BLaER1 treated with 17β-estradiol and CSF1 and Interleukin-3, amounts not matched to agents 10 nM and 100 nM (cell line): ENCODE measurements at regions not wholly inside any gene's neighbourhood (a gene's known extent, or its start where the extent isn't known, plus 50 kb on each side); places are given as distances from the start of the nearest gene placed in this dataset.
"Not testable (repeated sequence)": the region's sequence is repeated elsewhere in the genome, so short reads cannot be mapped to it uniquely, and the experiment has no call there.

Experiments
- H3K27ac ChIP-seq, 11 experiments: shearing (Covaris generic); formaldehyde crosslinking; 2 replicates each; pipeline ENCODE4 v1.8.1; 2022
- H3K27me3 ChIP-seq, 11 experiments: shearing (Covaris generic); formaldehyde crosslinking; 2 replicates each; pipeline ENCODE4 v1.8.1; 2022
- H3K36me3 ChIP-seq, 11 experiments: shearing (Covaris generic); formaldehyde crosslinking; 2 replicates each; pipeline ENCODE4 v1.8.1; 2022
- H3K4me1 ChIP-seq, 10 experiments: shearing (Covaris generic); formaldehyde crosslinking; 2 replicates each; pipeline ENCODE4 v1.8.1; 2022
- H3K4me2 ChIP-seq, 11 experiments: shearing (Covaris generic); formaldehyde crosslinking; 2 replicates each; pipeline ENCODE4 v1.8.1; 2022
- H3K4me3 ChIP-seq, 10 experiments: shearing (Covaris generic); formaldehyde crosslinking; 2 replicates each; pipeline ENCODE4 v1.8.1; 2022
- H3K9ac ChIP-seq, 11 experiments: shearing (Covaris generic); formaldehyde crosslinking; 2 replicates each; pipeline ENCODE4 v1.8.1; 2022
- H3K9me3 ChIP-seq, 11 experiments: shearing (Covaris generic); formaldehyde crosslinking; replicated peaks in 1 of 11; 2 replicates each; pipeline ENCODE4 v1.8.1; 2022
- H4K20me1 ChIP-seq, 11 experiments: shearing (Covaris generic); formaldehyde crosslinking; 2 replicates each; pipeline ENCODE4 v1.8.1; 2022
- Cebpa-rat ChIP-seq, 11 experiments: shearing (Covaris generic); IDR thresholded peaks; 2 replicates each; pipeline ENCODE4 v1.8.1; 2022

GRCh38 chr12:131424270-131424669 is 286.6 kb upstream of the SFSWAP start:
- Histone ChIP-seq H3K4me2 (no peak overlapping the region), H3K4me1 (no peaks in the 10 kb centered on the region), H3K27ac (no peak overlapping the region), H3K9me3 (peaks cover 27 to 39% (median 34%) of the 10 kb centered on the region in 11 experiments), H3K4me3 (no peak overlapping the region), H3K27me3 (no peaks in the 10 kb centered on the region), H3K9ac (no peak overlapping the region), H4K20me1 (no peaks in the 10 kb centered on the region), H3K36me3 (no peaks in the 10 kb centered on the region)
- no peak for TF ChIP-seq Cebpa-rat (IDR thresholded peaks at IDR 0.05)

GRCh38 chr12:131425112-131426075 is 285.5 kb upstream of the SFSWAP start:
- no peaks in the 10 kb centered on the region for H3K27me3 ChIP-seq
- no peaks in the 10 kb centered on the region for H3K4me1 ChIP-seq
- TF ChIP-seq Cebpa-rat (IDR thresholded peaks at IDR 0.05): no peak
- peaks cover 32 to 42% (median 35%) of the 10 kb centered on the region in 11 experiments for H3K9me3 ChIP-seq
- no peak overlapping the region for H3K9ac ChIP-seq
- no peak overlapping the region for H3K4me3 ChIP-seq
- no peaks in the 10 kb centered on the region for H3K36me3 ChIP-seq
- H3K27ac ChIP-seq: no peak overlapping the region
- no peaks in the 10 kb centered on the region for H4K20me1 ChIP-seq
- no peak overlapping the region for H3K4me2 ChIP-seq

- H3K27me3 ChIP-seq: peaks cover 12 to 21% (median 17%) of the 10 kb centered on the region in 11 experiments
- H3K4me1 ChIP-seq: peaks cover 0 to 24% (median 19%) of the 10 kb centered on the region in 10 experiments; a peak in 16 of 20 replicates
- no peak overlapping the region for H3K9ac ChIP-seq
- no peaks in the 10 kb centered on the region for H4K20me1 ChIP-seq
- H3K9me3 ChIP-seq: peaks cover 29 to 41% (median 34%) of the 10 kb centered on the region in 11 experiments
- no peak for TF ChIP-seq Cebpa-rat (IDR thresholded peaks at IDR 0.05)
- no peak overlapping the region for H3K27ac ChIP-seq
- no peaks in the 10 kb centered on the region for H3K36me3 ChIP-seq
- H3K4me3 ChIP-seq: no peak overlapping the region
- no peak overlapping the region for H3K4me2 ChIP-seq
Measured at GRCh38 chr12:131428091-131428685, 282.7 kb upstream of the SFSWAP start.

- H3K4me3 ChIP-seq, H3K27ac ChIP-seq, H3K4me2 ChIP-seq, H4K20me1 ChIP-seq, H3K9ac ChIP-seq, H3K36me3 ChIP-seq: not testable (repeated sequence)
- peaks cover 0 to 24% (median 19%) of the 10 kb centered on the region in 10 experiments; a peak in 16 of 20 replicates for H3K4me1 ChIP-seq
- H3K9me3 ChIP-seq: peaks cover 19 to 32% (median 24%) of the 10 kb centered on the region in 11 experiments
- peaks cover 14 to 23% (median 20%) of the 10 kb centered on the region in 11 experiments for H3K27me3 ChIP-seq
Measured at GRCh38 chr12:131429221-131429620, 281.7 kb upstream of the SFSWAP start.

- Histone ChIP-seq H3K9me3 (peaks cover 14 to 27% (median 19%) of the 10 kb centered on the region in 11 experiments), H3K4me1 (peaks cover 0 to 24% (median 19%) of the 10 kb centered on the region in 10 experiments; a peak in 16 of 20 replicates), H3K27me3 (peaks cover 18 to 28% (median 24%) of the 10 kb centered on the region in 11 experiments)
- H3K36me3 ChIP-seq, H4K20me1 ChIP-seq, H3K9ac ChIP-seq, H3K4me3 ChIP-seq, H3K4me2 ChIP-seq, H3K27ac ChIP-seq: not testable (repeated sequence)
Measured at GRCh38 chr12:131429697-131430096, 281.2 kb upstream of the SFSWAP start.

- no peaks in the 10 kb centered on the region for H3K36me3 ChIP-seq
- H3K4me1 ChIP-seq: peaks cover 0 to 24% (median 19%) of the 10 kb centered on the region in 10 experiments; a peak in 16 of 20 replicates
- H3K9me3 ChIP-seq: peaks cover 9 to 22% (median 14%) of the 10 kb centered on the region in 11 experiments
- no peaks in the 10 kb centered on the region for H4K20me1 ChIP-seq
- H3K9ac ChIP-seq: no peak overlapping the region
- H3K4me2 ChIP-seq: peak overlapping the region in 3 of 11 experiments; percentile 29 to 66 (median 54); a peak in 2 of 22 replicates
- no peak overlapping the region for H3K27ac ChIP-seq
- no peak overlapping the region for H3K4me3 ChIP-seq
- TF ChIP-seq Cebpa-rat (IDR thresholded peaks at IDR 0.05): no peak
- H3K27me3 ChIP-seq: peaks cover 24 to 33% (median 28%) of the 10 kb centered on the region in 11 experiments
Measured at GRCh38 chr12:131430158-131430742, 280.6 kb upstream of the SFSWAP start.

GRCh38 chr12:131431126-131431655 is 279.7 kb upstream of the SFSWAP start:
- not testable (repeated sequence) for H3K27ac ChIP-seq, H4K20me1 ChIP-seq, H3K4me3 ChIP-seq, H3K36me3 ChIP-seq, H3K9ac ChIP-seq
- H3K4me2 ChIP-seq: peak overlapping the region in 7 of 11 experiments; percentile 22 to 66 (median 54); a peak in 11 of 22 replicates
- peaks cover 0 to 14% (median 4%) of the 10 kb centered on the region in 11 experiments; a peak in 14 of 22 replicates for H3K9me3 ChIP-seq
- H3K4me1 ChIP-seq: peaks cover 0 to 24% (median 19%) of the 10 kb centered on the region in 10 experiments; a peak in 16 of 20 replicates
- H3K27me3 ChIP-seq: peaks cover 24 to 37% (median 28%) of the 10 kb centered on the region in 11 experiments

- Histone ChIP-seq H3K27ac (no peak overlapping the region), H3K27me3 (peaks cover 24 to 37% (median 28%) of the 10 kb centered on the region in 11 experiments), H3K9ac (no peak overlapping the region), H3K4me2 (peak overlapping the region; percentile 7 to 66 (median 52); a peak in 15 of 22 replicates), H3K4me3 (no peak overlapping the region), H3K9me3 (peaks cover 0 to 14% (median 0%) of the 10 kb centered on the region in 11 experiments; a peak in 3 of 22 replicates), H4K20me1 (peaks cover 0 to 2% (median 0%) of the 10 kb centered on the region in 11 experiments; a peak in 1 of 22 replicates), H3K36me3 (no peaks in the 10 kb centered on the region), H3K4me1 (peaks cover 0 to 34% (median 29%) of the 10 kb centered on the region in 10 experiments; a peak in 16 of 20 replicates)
- TF ChIP-seq Cebpa-rat (IDR thresholded peaks at IDR 0.05): no peak
Measured at GRCh38 chr12:131432532-131433260, 278.2 kb upstream of the SFSWAP start.
